Right atrium auricular region (tissue), 2 donors: ENCODE measurements at regions not wholly inside any gene's neighbourhood (a gene's known extent, or its start where the extent isn't known, plus 50 kb on each side); places are given as distances from the start of the nearest gene placed in this dataset.

ENCODE experiments used
- DNase-seq: peaks from one replicate; pipeline ENCODE4 v3.0.0-alpha.2; 2019; ENCODE audit warnings: low spot score
- H3K27ac ChIP-seq, 2 donors: fragments of 200-600 bp; sonication (generic); 1 replicate in 1 of 2; 2 replicates in 1 of 2; pipeline ENCODE4 v1.5.1; 2016 to 2019
- H3K27me3 ChIP-seq, 2 donors: fragments of 200-600 bp; sonication (generic); one replicate each; pipeline versions ENCODE4 v1.5.1 to v1.6.0; 2017 to 2019
- H3K36me3 ChIP-seq: fragments of 200-600 bp; sonication (generic); one replicate; pipeline ENCODE4 v1.5.1; 2016
- H3K4me1 ChIP-seq, 2 donors: fragments of 200-600 bp; sonication (generic); one replicate each; pipeline versions ENCODE4 v1.5.1 to v1.6.0; 2017 to 2019
- H3K4me3 ChIP-seq, 2 donors: fragments of 200-600 bp; sonication (generic); 1 replicate in 1 of 2; 2 replicates in 1 of 2; pipeline ENCODE4 v1.5.1; 2017 to 2019; ENCODE audit warnings: mild to moderate bottlenecking in 1 of 2, moderate library complexity in 1 of 2
- H3K9me3 ChIP-seq, 2 donors: fragments of 200-600 bp; sonication (generic); one replicate each; pipeline ENCODE4 v1.5.1; 2019
- CTCF ChIP-seq, 2 donors: fragments of 200-600 bp; sonication (generic); IDR thresholded peaks; one replicate each; pipeline ENCODE4 v1.5.1; 2019; ENCODE audit warnings: antibody characterized with exemption in 2 of 2

- H3K9me3 ChIP-seq = no peaks in the 10 kb centered on the region
- no peak overlapping the region for H3K27ac ChIP-seq
- H3K4me3 ChIP-seq = no peak overlapping the region
- no peaks in the 10 kb centered on the region for H3K27me3 ChIP-seq
- H3K36me3 ChIP-seq = no peaks in the 10 kb centered on the region
- no peak for TF ChIP-seq CTCF (IDR thresholded peaks at IDR 0.05)
- peaks cover 0 to 5% of the 10 kb centered on the region in 2 donors for H3K4me1 ChIP-seq
- no peak for DNase-seq
Measured at GRCh38 chr14:98949051-98949450, 322.9 kb downstream of the BCL11B start.

GRCh38 chr14:98949481-98950135 is 322.4 kb downstream of the BCL11B start:
- H3K9me3 ChIP-seq = no peaks in the 10 kb centered on the region
- no peaks in the 10 kb centered on the region for H3K27me3 ChIP-seq
- peaks cover 0 to 5% of the 10 kb centered on the region in 2 donors for H3K4me1 ChIP-seq
- no peak for TF ChIP-seq CTCF (IDR thresholded peaks at IDR 0.05)
- no peaks in the 10 kb centered on the region for H3K36me3 ChIP-seq
- DNase-seq = no peak
- no peak overlapping the region for H3K4me3 ChIP-seq
- H3K27ac ChIP-seq = no peak overlapping the region

GRCh38 chr14:98950353-98950895 is 321.6 kb downstream of the BCL11B start:
- DNase-seq = no peak
- no peaks in the 10 kb centered on the region for H3K9me3 ChIP-seq
- H3K27me3 ChIP-seq = no peaks in the 10 kb centered on the region
- TF ChIP-seq CTCF (IDR thresholded peaks at IDR 0.05) = no peak
- H3K4me1 ChIP-seq = peaks cover 0 to 5% of the 10 kb centered on the region in 2 donors
- no peak overlapping the region for H3K27ac ChIP-seq
- H3K4me3 ChIP-seq = no peak overlapping the region
- H3K36me3 ChIP-seq = no peaks in the 10 kb centered on the region

- H3K4me3 ChIP-seq = no peak overlapping the region
- H3K27me3 ChIP-seq = no peaks in the 10 kb centered on the region
- no peaks in the 10 kb centered on the region for H3K36me3 ChIP-seq
- peaks cover 0 to 5% of the 10 kb centered on the region in 2 donors for H3K4me1 ChIP-seq
- H3K27ac ChIP-seq = no peak overlapping the region
- no peak for DNase-seq
- TF ChIP-seq CTCF (IDR thresholded peaks at IDR 0.05) = no peak
- H3K9me3 ChIP-seq = no peaks in the 10 kb centered on the region
Measured at GRCh38 chr14:98951031-98951430, 321.0 kb downstream of the BCL11B start.

- TF ChIP-seq CTCF (IDR thresholded peaks at IDR 0.05) = no peak
- H3K36me3 ChIP-seq = no peaks in the 10 kb centered on the region
- DNase-seq = no peak
- H3K4me1 ChIP-seq = peaks cover 0 to 5% of the 10 kb centered on the region in 2 donors
- no peak overlapping the region for H3K27ac ChIP-seq
- no peaks in the 10 kb centered on the region for H3K9me3 ChIP-seq
- no peak overlapping the region for H3K4me3 ChIP-seq
- H3K27me3 ChIP-seq = no peaks in the 10 kb centered on the region
Measured at GRCh38 chr14:98951521-98952152, 320.4 kb downstream of the BCL11B start.
